GM23248 (cell line): ENCODE measurements at regions not wholly inside any gene's neighbourhood (a gene's known extent, or its start where the extent isn't known, plus 50 kb on each side); places are given as distances from the start of the nearest gene placed in this dataset.

Experiments
- EZH2 ChIP-seq: fragments of 200-600 bp; sonication (generic); IDR thresholded peaks from 2 replicates; pipeline ENCODE4 v1.6.1; 2018; ENCODE audit warnings: antibody characterized with exemption, mild to moderate bottlenecking; ENCODE audit not compliant: insufficient read depth, poor library complexity, severe bottlenecking
- EZH2phosphoT487 ChIP-seq: fragments of 200-600 bp; sonication (generic); IDR thresholded peaks from 2 replicates; pipeline ENCODE4 v1.6.1; 2018; ENCODE audit warnings: antibody characterized with exemption, moderate library complexity, mild to moderate bottlenecking, low read depth; ENCODE audit not compliant: insufficient read depth

- TF ChIP-seq EZH2phosphoT487 (no peak), EZH2 (no peak)
Observed at GRCh38 chr22:27676545-27677213, 124.9 kb downstream of the MN1 start.
